Activated CD8-positive, alpha-beta T cell treated with anti-CD3 and anti-CD28 coated beads for 36 hours (primary cell): ENCODE measurements at regions not wholly inside any gene's neighbourhood (a gene's known extent, or its start where the extent isn't known, plus 50 kb on each side); places are given as distances from the start of the nearest gene placed in this dataset.

Experiments
- ATAC-seq: fragments of 200-7000 bp; cut with Tn5 transposase; one replicate; pipeline ENCODE4 v1.10.0; 2021; ENCODE audit warnings: mild to moderate bottlenecking, moderate library complexity
- CTCF ChIA-PET: fragments of 350-600 bp; sonication (Branson Sonifier 250); formaldehyde crosslinking; loops from one replicate; lab custom pipeline; 2021; ENCODE audit warnings: antibody characterized with exemption; lab: Charles Lee
- POLR2A ChIA-PET: fragments of 350-600 bp; sonication (Branson Sonifier 250); formaldehyde crosslinking; loops from one replicate; lab custom pipeline; 2021; ENCODE audit warnings: antibody characterized with exemption; lab: Charles Lee
- DNase-seq: peaks from one replicate; pipeline ENCODE4 v3.0.0-alpha.2; 2020
- H3K27ac Mint-ChIP-seq: one replicate; pipeline ENCODE4 v1.8.0; 2021; ENCODE audit warnings: mild to moderate bottlenecking, mixed read lengths
- H3K27me3 Mint-ChIP-seq: one replicate; pipeline ENCODE4 v1.8.0; 2021; ENCODE audit warnings: mixed read lengths
- H3K36me3 Mint-ChIP-seq: one replicate; pipeline ENCODE4 v1.8.0; 2021; ENCODE audit warnings: low read depth, mixed read lengths
- H3K4me1 Mint-ChIP-seq: one replicate; pipeline ENCODE4 v1.8.0; 2021; ENCODE audit warnings: low read depth, mixed read lengths
- H3K4me3 Mint-ChIP-seq: one replicate; pipeline ENCODE4 v1.8.0; 2021; ENCODE audit warnings: mild to moderate bottlenecking, moderate library complexity, mixed read lengths
- H3K9me3 Mint-ChIP-seq: one replicate; pipeline ENCODE4 v1.8.0; 2021; ENCODE audit warnings: mixed read lengths
- intact Hi-C: fragments of 100-400 bp; cut with micrococcal nuclease; formaldehyde crosslinking; loops from one replicate; pipeline ENCODE4 v1.10.0; 2022
- TF ChIP-seq, protein P1 (sequence below): fragments of 200-600 bp; IDR thresholded peaks from one replicate; pipeline ENCODE4 v1.8.0; 2022; ENCODE audit warnings: antibody characterized with exemption, mild to moderate bottlenecking

DNA sequence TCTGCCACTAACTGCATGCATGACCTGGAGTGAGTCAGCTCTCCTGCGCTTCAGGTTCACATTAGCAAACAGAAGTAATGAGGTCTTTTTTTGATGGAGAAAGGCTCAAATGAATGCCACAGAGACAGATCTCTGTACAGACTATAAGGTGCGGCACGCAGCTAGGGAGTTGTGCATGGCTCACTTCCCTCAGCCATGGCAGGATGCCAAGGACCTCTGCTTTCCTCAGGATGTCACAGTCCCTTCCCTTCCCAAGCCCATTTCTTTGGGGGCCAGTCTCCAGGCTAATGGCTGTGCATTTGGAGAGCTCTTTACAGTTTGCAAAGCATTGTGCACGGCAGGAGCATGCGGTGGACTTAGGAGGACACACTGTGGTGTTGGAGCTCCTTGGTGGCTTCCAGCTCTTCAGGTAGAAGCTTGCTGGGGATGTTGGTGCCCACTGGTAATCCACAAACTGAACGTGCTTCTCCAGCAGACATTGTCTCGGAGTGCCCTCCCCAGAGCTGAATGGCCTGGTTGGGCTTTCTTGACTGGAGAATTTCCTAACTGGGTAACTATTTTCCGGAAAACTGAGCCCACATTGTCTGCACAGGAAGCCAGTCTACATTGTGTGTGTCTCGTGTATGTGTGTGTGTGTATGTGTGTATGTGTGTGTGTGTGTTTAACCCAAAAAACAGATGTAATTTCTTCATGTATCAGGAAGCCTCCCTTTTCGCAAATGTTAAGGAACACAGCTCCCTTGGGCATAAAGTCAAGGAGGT, 172.5 kb upstream of the TLE3 start:
- ChIA-PET CTCF (interaction anchor here (1.4 to 3.0 kb wide), 2 partner anchors 10 to 197 kb away, joined by 3 to 10 read pairs; no protein-coding TSS in a partner anchor), POLR2A (interaction anchor here (0.6 to 2.5 kb wide), 3 partner anchors 11 to 32 kb away, joined by 3 to 8 read pairs (median 5); no protein-coding TSS in a partner anchor)
- ATAC-seq (no peak), DNase-seq (no peak)
- no peaks in the 10 kb centered on the region for H3K9me3 Mint-ChIP-seq
- TF ChIP-seq, protein P1, sequence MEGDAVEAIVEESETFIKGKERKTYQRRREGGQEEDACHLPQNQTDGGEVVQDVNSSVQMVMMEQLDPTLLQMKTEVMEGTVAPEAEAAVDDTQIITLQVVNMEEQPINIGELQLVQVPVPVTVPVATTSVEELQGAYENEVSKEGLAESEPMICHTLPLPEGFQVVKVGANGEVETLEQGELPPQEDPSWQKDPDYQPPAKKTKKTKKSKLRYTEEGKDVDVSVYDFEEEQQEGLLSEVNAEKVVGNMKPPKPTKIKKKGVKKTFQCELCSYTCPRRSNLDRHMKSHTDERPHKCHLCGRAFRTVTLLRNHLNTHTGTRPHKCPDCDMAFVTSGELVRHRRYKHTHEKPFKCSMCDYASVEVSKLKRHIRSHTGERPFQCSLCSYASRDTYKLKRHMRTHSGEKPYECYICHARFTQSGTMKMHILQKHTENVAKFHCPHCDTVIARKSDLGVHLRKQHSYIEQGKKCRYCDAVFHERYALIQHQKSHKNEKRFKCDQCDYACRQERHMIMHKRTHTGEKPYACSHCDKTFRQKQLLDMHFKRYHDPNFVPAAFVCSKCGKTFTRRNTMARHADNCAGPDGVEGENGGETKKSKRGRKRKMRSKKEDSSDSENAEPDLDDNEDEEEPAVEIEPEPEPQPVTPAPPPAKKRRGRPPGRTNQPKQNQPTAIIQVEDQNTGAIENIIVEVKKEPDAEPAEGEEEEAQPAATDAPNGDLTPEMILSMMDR = no peak
- H3K4me1 Mint-ChIP-seq = peaks cover 40% of the 10 kb centered on the region
- no peaks in the 10 kb centered on the region for H3K36me3 Mint-ChIP-seq
- peaks cover 17% of the 10 kb centered on the region for H3K27me3 Mint-ChIP-seq
- intact Hi-C loops = no loop called here
- no peak overlapping the region for H3K4me3 Mint-ChIP-seq
- no peak overlapping the region for H3K27ac Mint-ChIP-seq

DNA sequence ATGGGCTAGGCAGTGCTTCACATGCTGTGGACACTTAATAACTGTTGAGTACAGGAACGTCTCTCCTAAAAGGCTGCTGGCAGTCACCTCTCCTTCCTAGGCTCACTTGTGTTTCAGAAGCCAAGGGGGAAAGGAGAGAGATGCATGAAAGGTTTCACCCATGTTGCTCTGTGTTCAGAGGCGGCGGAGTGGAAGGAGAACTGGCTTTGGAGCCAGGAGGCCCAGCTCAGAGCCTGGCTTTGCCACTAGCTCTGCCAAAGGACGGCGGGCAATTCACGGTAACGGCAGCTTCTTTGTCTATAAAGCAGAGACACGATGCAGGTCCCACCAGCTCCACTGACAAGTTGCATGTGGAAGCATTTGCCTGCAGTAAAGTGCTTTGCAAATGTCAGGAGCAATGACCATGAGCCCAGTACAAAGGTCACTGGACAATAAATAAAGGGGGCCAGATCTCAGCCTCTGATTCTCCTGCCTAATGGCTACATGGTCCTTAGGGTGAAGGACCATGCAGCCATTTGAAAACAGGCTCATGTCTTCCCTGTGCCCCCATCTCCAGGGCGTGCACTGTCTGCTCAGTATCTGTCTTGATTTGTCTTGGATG, 171.7 kb upstream of the TLE3 start:
- no peak overlapping the region for H3K27ac Mint-ChIP-seq
- peaks cover 17% of the 10 kb centered on the region for H3K27me3 Mint-ChIP-seq
- CTCF ChIA-PET = interaction anchor here (1.4 to 3.0 kb wide), 2 partner anchors 10 to 198 kb away, joined by 3 to 10 read pairs; no protein-coding TSS in a partner anchor

GRCh38 chr15:70268698-70269251, 171.1 kb upstream of the TLE3 start:
- DNase-seq = peak; percentile 42
- peaks cover 43% of the 10 kb centered on the region for H3K4me1 Mint-ChIP-seq
- intact Hi-C loops = no loop called here
- ChIA-PET POLR2A (interaction anchor here (0.7 to 2.5 kb wide), 2 partner anchors 10 to 99 kb away, joined by 3 to 8 read pairs; no protein-coding TSS in a partner anchor), CTCF (interaction anchor here (0.9 to 3.0 kb wide), 3 partner anchors 9 to 198 kb away, joined by 3 to 10 read pairs (median 3); no protein-coding TSS in a partner anchor)
- H3K27me3 Mint-ChIP-seq = peaks cover 17% of the 10 kb centered on the region
- no peaks in the 10 kb centered on the region for H3K9me3 Mint-ChIP-seq
- no peaks in the 10 kb centered on the region for H3K36me3 Mint-ChIP-seq
- peak; percentile 37 for ATAC-seq
- no peak overlapping the region for H3K4me3 Mint-ChIP-seq
- TF ChIP-seq, protein P1 = no peak
- no peak overlapping the region for H3K27ac Mint-ChIP-seq

More for the DNA sequence above, 171.7 kb upstream of the TLE3 start:
- intact Hi-C loops = no loop called here
- H3K36me3 Mint-ChIP-seq = no peaks in the 10 kb centered on the region
- POLR2A ChIA-PET = interaction anchor here (0.7 to 2.5 kb wide), 2 partner anchors 11 to 99 kb away, joined by 3 to 8 read pairs; no protein-coding TSS in a partner anchor
- TF ChIP-seq, protein P1 = no peak
- peaks cover 41% of the 10 kb centered on the region for H3K4me1 Mint-ChIP-seq
- DNase-seq = no peak
- no peaks in the 10 kb centered on the region for H3K9me3 Mint-ChIP-seq
- H3K4me3 Mint-ChIP-seq = no peak overlapping the region
- no peak for ATAC-seq

- H3K4me1 Mint-ChIP-seq = peaks cover 47% of the 10 kb centered on the region
- H3K4me3 Mint-ChIP-seq = no peak overlapping the region
- H3K27ac Mint-ChIP-seq = no peak overlapping the region
- intact Hi-C loops = no loop called here
- POLR2A ChIA-PET = interaction anchor here (1.0 to 2.5 kb wide), 2 partner anchors 9 to 106 kb away, joined by 3 to 8 read pairs; no protein-coding TSS in a partner anchor
- H3K9me3 Mint-ChIP-seq = no peaks in the 10 kb centered on the region
- TF ChIP-seq, protein P1 = no peak
- peaks cover 17% of the 10 kb centered on the region for H3K27me3 Mint-ChIP-seq
- H3K36me3 Mint-ChIP-seq = no peaks in the 10 kb centered on the region
- CTCF ChIA-PET = interaction anchor here (0.8 to 3.0 kb wide), 4 partner anchors 8 to 200 kb away, joined by 3 to 10 read pairs (median 4); no protein-coding TSS in a partner anchor
- no peak for DNase-seq
- no peak for ATAC-seq
Measured at GRCh38 chr15:70267879-70268278, 170.2 kb upstream of the TLE3 start.
